ENCODE measurements at regions not wholly inside any gene's neighbourhood (a gene's known extent, or its start where the extent isn't known, plus 50 kb on each side); places are given as distances from the start of the nearest gene placed in this dataset.
"Not testable (repeated sequence)": the region's sequence is repeated elsewhere in the genome, so short reads cannot be mapped to it uniquely, and the experiment has no call there.

DNA sequence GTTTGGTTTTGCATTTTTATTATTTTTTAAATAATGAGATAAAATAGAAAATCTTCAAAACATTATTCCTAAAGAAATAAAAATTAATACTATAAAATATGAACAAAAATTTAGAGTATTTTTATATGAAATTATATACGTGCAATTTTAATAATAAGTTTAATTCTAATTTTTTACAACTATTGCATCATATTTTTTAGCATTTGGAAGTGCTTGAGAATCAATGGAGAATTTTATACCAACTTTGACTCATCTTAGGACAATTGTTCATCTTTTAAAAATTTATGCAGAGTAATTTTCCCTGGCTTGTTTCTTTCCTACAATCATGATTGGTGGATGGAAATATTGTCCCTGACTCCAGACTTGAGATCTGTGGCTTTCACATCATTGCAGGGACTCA is 362.5 kb downstream of the MRPL39 start:
- no peak for DNase-seq (ENCODE audit: low read depth)

GRCh38 chr21:25243808-25244207 is 363.5 kb downstream of the MRPL39 start:
- DNase-seq (ENCODE audit: low read depth) = no peak

GRCh38 chr21:25240974-25241373 is 366.3 kb downstream of the MRPL39 start:
- DNase-seq (ENCODE audit: low read depth) = no peak

DNA sequence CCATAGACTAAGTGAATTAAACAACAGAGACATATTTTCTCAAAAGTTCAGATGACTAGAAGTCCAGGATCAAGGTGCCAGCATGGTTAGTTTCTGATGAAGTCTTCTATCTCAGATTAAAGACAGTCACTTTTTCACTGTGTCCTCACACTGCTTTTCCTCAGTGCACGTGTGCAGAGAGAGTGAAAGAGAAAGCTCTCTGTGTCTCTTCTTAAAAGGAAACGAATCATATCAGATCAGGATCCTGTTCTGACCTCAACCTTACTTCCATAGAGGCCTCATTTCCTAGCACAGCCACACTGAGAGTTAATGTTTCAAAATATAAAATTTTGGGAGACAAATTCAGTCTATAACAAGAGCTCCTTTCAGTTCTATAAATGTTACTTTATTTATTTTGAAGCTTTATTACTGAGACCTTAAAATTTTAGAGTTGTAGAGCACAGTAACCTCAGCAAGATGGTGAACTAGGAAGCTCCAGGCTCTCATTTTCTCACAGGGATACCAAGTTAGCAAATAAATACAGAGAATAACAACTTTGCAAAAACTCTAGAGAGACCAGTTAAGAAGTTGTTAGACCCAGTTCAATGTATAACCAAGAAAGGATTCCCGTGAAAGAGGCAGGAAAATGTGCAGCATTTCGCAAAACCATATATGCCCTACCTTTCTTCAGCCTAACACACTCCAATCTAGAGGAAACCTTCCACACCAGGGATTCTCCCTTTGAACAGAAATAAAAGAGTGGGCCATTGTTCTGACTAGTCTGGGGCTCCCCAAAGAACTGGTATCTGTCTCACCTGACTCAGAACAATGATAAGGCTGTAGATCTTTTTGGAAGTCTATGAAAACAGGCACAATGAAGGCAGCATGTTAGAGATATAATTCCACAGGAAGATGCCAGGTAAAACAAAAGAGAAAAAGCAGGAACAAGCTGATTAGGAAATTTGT is 372.2 kb downstream of the MRPL39 start:
- peak; percentile 17 for DNase-seq (ENCODE audit: low read depth)

DNA sequence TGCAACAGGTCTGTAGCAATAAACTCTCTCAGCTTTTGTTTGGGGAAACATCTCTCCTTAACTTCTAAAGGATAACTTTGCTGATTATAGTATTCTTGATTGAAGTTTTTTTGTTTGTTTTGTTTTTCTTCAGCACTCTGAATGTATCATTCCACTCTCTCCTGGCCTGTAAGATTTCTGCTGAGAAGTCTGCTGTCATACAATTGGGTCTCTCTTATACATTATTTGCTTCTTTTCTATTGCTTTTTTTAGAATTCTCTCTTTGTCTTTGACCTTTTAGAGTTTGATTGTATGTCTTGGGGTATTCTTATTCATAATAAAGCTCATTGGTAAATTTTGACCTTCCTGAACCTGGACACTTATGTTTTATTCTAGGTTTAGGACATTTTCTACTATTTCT is 386.3 kb downstream of the MRPL39 start:
- DNase-seq (ENCODE audit: low read depth) = no peak

DNA sequence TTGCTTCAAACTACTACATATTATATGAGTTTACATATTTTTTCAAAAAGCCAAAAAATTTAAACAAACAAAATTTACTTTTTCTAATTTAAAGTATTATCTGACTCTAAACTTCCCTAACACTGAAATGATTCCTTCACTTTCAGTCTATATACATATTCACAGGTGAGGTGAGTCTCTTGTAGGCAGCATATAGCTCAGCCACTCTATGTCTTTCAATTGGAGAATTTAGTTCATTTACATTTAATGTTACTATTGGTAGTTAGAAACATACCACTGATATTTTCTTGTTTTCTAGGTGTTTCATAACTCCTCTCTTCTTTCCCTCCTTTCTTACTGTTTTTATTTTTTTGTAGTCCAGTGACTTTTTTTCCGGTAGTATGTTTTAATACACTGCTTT is 387.1 kb downstream of the MRPL39 start:
- DNase-seq (ENCODE audit: low read depth) = no peak

DNA sequence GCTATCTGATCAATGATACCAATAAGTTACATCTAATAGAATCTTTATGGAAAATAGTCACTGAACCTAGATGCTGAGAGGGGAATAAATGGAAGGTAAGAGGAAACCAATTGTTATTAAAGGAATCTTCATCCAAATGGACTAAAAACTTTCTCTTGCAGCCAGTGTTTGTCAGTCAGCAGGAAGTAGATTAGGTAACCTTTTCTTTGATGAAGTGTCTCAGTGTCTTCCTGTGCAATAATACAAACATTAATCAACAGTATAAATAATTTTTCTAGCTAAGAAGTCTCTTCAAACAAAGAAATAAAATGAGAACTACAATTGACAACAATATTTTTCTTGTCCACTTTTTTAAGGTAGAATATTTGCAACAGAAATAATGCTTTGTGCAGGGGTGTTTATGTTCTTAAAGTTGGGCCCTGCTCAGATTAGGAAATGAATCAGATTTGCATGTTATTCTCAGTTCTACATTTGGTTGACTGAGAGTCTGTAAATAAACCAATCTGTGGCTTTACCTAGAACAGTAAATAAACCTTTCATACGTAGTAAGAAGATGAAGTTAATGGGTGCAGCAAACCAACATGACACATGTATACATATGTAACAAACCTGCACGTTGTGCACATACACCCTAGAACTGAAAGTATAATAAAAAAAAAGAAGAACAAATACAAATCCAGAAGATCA is 391.4 kb downstream of the MRPL39 start:
- DNase-seq (ENCODE audit: low read depth) = no peak

DNA sequence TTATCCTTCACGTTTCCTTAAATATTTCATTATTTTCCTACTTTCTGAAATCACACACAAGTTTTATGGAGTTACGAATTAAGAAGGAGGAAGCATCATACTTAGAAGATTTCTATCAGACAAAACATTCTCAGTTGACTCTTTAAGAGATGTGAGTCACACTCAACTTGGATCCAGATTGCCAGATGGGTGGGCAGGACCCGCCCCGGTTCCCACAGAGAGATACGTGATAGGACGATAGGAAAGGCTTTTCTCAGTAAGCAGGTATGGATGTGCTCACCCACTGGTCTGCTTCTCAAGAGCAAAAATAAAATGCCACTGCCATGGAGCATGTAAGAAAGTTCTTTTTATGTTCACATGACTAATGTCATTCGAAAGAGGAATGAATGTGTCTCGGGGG is 392.6 kb downstream of the MRPL39 start:
- DNase-seq (ENCODE audit: low read depth) = peak; percentile 23

DNA sequence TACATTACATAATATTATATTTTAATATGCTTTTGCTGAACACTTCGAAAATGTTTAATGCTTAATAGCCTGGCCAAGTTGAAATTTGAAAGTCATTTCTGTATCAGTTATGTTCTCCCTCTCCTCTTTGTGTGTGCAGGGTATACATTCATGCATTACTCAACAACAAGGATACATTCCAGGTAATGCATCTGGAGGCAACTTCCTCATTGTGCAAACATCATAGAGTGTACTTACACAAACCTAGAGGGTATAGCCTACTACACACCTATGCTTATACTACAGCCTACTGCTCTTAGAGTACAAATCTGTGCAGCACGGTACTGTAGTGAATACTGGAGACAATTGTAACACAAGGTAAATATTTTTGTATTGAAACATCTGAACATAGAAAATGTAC is 407.3 kb downstream of the MRPL39 start:
- DNase-seq (ENCODE audit: low read depth) = no peak

GRCh38 chr21:25191141-25191540 is 416.1 kb downstream of the MRPL39 start:
- no peak for DNase-seq (ENCODE audit: low read depth)

DNA sequence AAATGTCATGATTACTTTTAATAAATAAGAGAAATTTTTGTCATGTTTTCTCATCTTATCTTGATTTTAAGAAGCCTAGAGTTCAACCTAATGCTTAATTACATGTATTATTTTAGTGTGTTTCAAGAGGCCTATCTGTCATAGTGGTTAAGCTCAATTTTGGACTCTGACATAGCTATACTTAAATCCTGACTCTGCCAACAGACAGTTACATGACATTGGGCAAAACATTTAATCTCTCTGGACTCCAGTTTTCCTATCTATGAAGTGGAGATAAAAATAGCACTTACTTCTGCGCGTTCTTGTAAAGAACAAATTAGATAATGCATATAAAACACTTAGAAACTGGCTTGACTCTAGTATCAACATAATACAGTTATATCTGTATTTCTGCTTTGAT is 417.8 kb downstream of the MRPL39 start:
- no peak for DNase-seq (ENCODE audit: low read depth)

DNA sequence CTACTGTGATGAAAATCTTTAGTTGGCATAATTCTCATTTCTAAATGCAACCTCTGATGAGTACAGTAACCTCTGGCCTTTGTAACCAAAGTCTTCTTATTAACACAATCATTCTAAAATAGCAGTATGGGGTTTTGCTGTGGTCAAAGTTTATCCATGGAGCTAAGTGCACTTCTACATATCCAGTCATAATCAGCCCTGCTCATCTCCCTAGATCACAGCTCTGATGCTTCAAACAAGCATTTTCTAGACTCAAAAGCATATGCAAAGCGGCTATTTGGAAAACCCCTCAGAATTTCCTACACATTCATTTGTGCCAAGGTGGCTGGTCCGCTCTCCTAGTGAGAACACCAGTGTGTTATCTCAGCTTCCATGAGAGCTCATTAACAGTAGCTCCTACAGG is 418.6 kb downstream of the MRPL39 start:
- DNase-seq (ENCODE audit: low read depth) = no peak

- no peak for DNase-seq (ENCODE audit: low read depth)
Measured at GRCh38 chr21:25186273-25186672, 421.0 kb downstream of the MRPL39 start.

DNA sequence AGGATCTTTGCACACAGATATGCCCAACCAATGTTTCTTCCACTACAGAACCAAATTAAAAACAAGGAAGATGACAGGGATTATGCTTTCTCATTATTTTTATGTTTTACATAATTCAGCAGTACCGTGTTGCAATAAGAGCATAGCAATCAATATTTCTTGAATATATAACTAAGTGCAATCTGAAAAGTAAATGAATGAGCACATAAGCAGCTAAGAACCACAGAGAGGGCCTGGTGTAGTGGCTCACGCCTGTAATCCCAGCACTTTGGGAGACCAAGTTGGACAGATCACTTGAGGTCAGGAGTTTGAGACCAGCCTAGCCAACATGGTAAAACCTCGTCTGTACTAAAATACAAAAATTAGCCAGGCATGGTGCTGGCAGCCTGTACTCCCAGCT is 423.7 kb downstream of the MRPL39 start:
- DNase-seq (ENCODE audit: low read depth) = no peak

DNA sequence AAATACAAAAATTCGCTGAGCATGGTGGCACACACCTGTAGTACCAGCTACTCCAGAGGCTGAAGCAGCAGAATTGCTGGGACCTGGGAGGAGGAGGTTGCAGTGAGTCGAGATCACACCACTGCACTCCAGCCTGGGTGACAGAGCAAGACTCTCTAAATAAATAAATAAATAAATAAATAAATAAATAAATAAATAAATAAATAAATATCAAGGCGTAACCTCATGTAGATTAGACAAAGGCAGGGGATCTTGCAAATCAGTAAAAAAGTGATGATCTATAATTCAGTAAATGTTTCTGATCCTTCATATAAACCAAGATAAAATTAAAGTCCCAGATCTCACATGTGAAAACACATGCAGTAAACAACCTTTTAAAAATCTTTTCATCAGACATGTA is 425.6 kb downstream of the MRPL39 start:
- DNase-seq (ENCODE audit: low read depth) = not testable (repeated sequence)

DNA sequence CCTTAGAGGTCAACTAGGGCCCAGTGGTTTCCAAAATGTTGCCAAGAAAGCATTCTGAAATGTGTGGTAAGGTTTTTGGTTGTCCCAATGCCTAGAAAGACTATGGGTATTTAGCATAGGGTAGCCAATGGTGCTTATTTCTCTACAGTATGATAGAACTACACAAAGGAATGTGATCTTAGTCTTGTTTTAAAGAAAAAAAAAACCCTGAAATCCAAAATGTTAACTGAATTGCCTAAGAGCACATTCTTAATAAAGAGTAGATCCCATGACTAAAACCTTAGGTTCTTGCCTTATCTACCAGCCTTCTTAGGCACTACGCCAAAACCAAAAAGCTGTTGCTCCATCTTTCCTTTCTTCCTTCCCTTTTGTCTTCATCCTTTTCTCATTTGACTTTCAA is 428.2 kb downstream of the MRPL39 start:
- peak; percentile 11 for DNase-seq (ENCODE audit: low read depth)

DNA sequence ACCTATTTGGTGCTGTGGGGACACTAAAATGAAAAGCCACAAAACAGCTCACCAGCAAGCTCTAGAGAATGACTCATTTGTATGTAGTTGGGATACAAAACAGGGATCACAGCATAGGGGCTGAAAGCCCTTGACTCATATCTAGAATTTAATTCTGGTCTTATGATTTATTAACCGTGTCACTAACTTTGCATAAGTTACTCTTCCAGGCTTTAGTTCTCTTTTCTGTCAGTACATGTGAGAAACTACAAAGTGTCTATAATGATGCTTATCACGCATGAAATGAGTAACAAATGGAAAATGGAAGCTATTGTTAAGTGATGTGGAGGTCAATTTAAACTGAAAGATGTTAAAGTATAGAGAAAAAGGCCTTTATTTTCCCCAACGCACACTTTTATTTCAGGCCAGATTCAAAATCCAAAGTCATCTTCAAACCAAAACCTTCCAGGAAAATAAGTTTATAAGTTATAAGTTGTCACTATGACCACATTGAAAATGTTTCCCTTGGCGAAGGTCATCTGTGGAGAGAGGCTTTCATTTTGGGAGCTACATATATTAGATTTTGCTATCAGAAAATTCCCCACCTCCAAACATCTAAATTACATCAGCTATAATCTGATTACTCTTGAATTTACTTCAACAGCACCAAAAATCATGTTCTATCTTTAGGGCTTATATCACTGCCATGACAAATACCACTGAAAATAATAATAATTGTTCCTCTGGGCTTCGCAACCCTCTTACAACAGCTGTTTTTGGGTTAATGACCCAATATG is 430.5 kb downstream of the MRPL39 start:
- peak; percentile 53 for DNase-seq (ENCODE audit: low read depth)

- DNase-seq (ENCODE audit: low read depth) = no peak
Measured at GRCh38 chr21:25175938-25176337, 431.3 kb downstream of the MRPL39 start.

- DNase-seq (ENCODE audit: low read depth) = peak; percentile 72
Measured at GRCh38 chr21:25171438-25171837, 435.8 kb downstream of the MRPL39 start.

- DNase-seq (ENCODE audit: low read depth) = peak; percentile 51
Measured at GRCh38 chr21:25170681-25171080, 436.6 kb downstream of the MRPL39 start.

DNA sequence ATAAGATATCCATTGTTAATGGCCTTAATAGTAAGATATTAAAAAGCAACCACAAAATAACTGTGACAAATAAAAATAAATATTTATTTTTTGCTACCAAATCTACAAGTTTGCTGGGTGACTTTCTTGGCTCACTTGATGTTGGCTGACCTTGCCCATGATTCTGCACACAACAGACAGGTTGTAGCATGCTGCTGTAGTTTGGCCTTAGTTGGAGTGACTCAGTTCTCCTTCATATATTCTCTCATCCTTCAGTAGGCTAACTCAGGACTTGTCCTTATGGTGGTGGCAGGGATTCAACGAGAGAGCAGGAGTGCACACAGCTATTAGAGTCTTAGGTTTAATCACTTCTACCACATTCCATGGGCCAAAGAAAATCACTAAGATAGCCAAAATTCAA is 437.9 kb downstream of the MRPL39 start:
- DNase-seq (ENCODE audit: low read depth) = no peak

GRCh38 chr21:25166904-25167303 is 440.4 kb downstream of the MRPL39 start:
- not testable (repeated sequence) for DNase-seq (ENCODE audit: low read depth)
